T follicular helper cell (primary cell): ENCODE measurements at regions not wholly inside any gene's neighbourhood (a gene's known extent, or its start where the extent isn't known, plus 50 kb on each side); places are given as distances from the start of the nearest gene placed in this dataset.

Experiments used
- DNase-seq: peaks from one replicate; pipeline ENCODE4 v3.0.0-alpha.2; 2020; ENCODE audit warnings: low read depth

GRCh38 chr21:35338881-35339632, 290.0 kb upstream of the RUNX1 start:
- no peak for DNase-seq

GRCh38 chr21:35338281-35338680, 289.2 kb upstream of the RUNX1 start:
- no peak for DNase-seq

- DNase-seq: no peak
These were observed 288.5 kb upstream of the RUNX1 start for GRCh38 chr21:35337573-35337972.

- DNase-seq: no peak
These were observed 287.4 kb upstream of the RUNX1 start for GRCh38 chr21:35336534-35336933.

- no peak for DNase-seq
These were observed 286.9 kb upstream of the RUNX1 start for GRCh38 chr21:35335951-35336446.

GRCh38 chr21:35333831-35334618, 284.9 kb upstream of the RUNX1 start:
- no peak for DNase-seq

- DNase-seq: no peak
These were observed 283.8 kb upstream of the RUNX1 start for GRCh38 chr21:35332841-35333426.

- DNase-seq: no peak
These were observed 281.0 kb upstream of the RUNX1 start for GRCh38 chr21:35329940-35330660.

- DNase-seq: no peak
These were observed 279.9 kb upstream of the RUNX1 start for GRCh38 chr21:35328856-35329455.

- no peak for DNase-seq
These were observed 277.6 kb upstream of the RUNX1 start for GRCh38 chr21:35326677-35327076.

GRCh38 chr21:35325953-35326352, 276.9 kb upstream of the RUNX1 start:
- no peak for DNase-seq

- no peak for DNase-seq
These were observed 275.5 kb upstream of the RUNX1 start for GRCh38 chr21:35324372-35325220.

GRCh38 chr21:35323947-35324346, 274.8 kb upstream of the RUNX1 start:
- DNase-seq: no peak

- no peak for DNase-seq
These were observed 272.5 kb upstream of the RUNX1 start for GRCh38 chr21:35321322-35322200.

GRCh38 chr21:35319684-35320283, 270.7 kb upstream of the RUNX1 start:
- no peak for DNase-seq

GRCh38 chr21:35316933-35317332, 267.8 kb upstream of the RUNX1 start:
- DNase-seq: no peak

GRCh38 chr21:35316456-35316855, 267.4 kb upstream of the RUNX1 start:
- no peak for DNase-seq

- DNase-seq: no peak
These were observed 265.9 kb upstream of the RUNX1 start for GRCh38 chr21:35314857-35315582.

- DNase-seq: no peak
These were observed 262.9 kb upstream of the RUNX1 start for GRCh38 chr21:35311985-35312384.
